Testis (tissue), 2 donors: ENCODE measurements at regions not wholly inside any gene's neighbourhood (a gene's known extent, or its start where the extent isn't known, plus 50 kb on each side); places are given as distances from the start of the nearest gene placed in this dataset.

Experiments
- DNase-seq: peaks from one replicate; pipeline ENCODE4 v3.0.0-alpha.2; 2019
- H3K27ac ChIP-seq, 2 donors: fragments of 200-600 bp; sonication (generic); one replicate each; pipeline ENCODE4 v1.5.1; 2019
- H3K27me3 ChIP-seq: fragments of 200-600 bp; sonication (generic); one replicate; pipeline ENCODE4 v1.5.1; 2019
- H3K36me3 ChIP-seq: fragments of 200-600 bp; sonication (generic); one replicate; pipeline ENCODE4 v1.5.1; 2017; ENCODE audit warnings: low read depth; ENCODE audit errors: missing control alignments
- H3K4me1 ChIP-seq: fragments of 200-600 bp; sonication (generic); one replicate; pipeline ENCODE4 v1.5.1; 2019
- H3K4me3 ChIP-seq, 2 donors: fragments of 200-600 bp; sonication (generic); one replicate each; pipeline ENCODE4 v1.5.1; 2017 to 2019
- H3K9me3 ChIP-seq: fragments of 200-600 bp; sonication (generic); one replicate; pipeline ENCODE4 v1.5.1; 2017
- POLR2A ChIP-seq: fragments of 450-650 bp; IDR thresholded peaks from one replicate; pipeline ENCODE4 v1.6.1; 2017; ENCODE audit warnings: antibody characterized with exemption, mild to moderate bottlenecking, moderate library complexity
- WGBS, 2 donors: methylation state at CpG; one replicate each; pipeline ENCODE4 v1.1.5; 2018; 5-methylcytosine and 5-hydroxymethylcytosine counted together
- intact Hi-C: fragments of 100-400 bp; cut with DNase I; formaldehyde crosslinking; loops from one replicate; pipeline ENCODE4 v1.15.1; 2023; ENCODE audit warnings: low total_unique reads
- TF ChIP-seq, protein P1 (sequence below), 3 experiments: fragments of 450-650 bp in 2 of 3; fragments of 200-600 bp in 1 of 3; sonication (generic) in 1 of 3; IDR thresholded peaks; one replicate each; pipeline ENCODE4 v1.5.1; 2016 to 2019; ENCODE audit warnings: antibody characterized with exemption in 3 of 3, mild to moderate bottlenecking in 2 of 3, moderate library complexity in 1 of 3

- intact Hi-C loops: no loop called here
- H3K27ac ChIP-seq: no peak overlapping the region
- H3K36me3 ChIP-seq: no peaks in the 10 kb centered on the region
- no peak for DNase-seq
- TF ChIP-seq POLR2A: no peak
- TF ChIP-seq, protein P1, sequence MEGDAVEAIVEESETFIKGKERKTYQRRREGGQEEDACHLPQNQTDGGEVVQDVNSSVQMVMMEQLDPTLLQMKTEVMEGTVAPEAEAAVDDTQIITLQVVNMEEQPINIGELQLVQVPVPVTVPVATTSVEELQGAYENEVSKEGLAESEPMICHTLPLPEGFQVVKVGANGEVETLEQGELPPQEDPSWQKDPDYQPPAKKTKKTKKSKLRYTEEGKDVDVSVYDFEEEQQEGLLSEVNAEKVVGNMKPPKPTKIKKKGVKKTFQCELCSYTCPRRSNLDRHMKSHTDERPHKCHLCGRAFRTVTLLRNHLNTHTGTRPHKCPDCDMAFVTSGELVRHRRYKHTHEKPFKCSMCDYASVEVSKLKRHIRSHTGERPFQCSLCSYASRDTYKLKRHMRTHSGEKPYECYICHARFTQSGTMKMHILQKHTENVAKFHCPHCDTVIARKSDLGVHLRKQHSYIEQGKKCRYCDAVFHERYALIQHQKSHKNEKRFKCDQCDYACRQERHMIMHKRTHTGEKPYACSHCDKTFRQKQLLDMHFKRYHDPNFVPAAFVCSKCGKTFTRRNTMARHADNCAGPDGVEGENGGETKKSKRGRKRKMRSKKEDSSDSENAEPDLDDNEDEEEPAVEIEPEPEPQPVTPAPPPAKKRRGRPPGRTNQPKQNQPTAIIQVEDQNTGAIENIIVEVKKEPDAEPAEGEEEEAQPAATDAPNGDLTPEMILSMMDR (IDR thresholded peaks at IDR 0.05): no peak
- 75 to 80% methylated on average over 6 of the region's 6 CpGs for WGBS, 2 donors
- no peak overlapping the region for H3K4me3 ChIP-seq
- no peaks in the 10 kb centered on the region for H3K9me3 ChIP-seq
- no peaks in the 10 kb centered on the region for H3K4me1 ChIP-seq
- no peaks in the 10 kb centered on the region for H3K27me3 ChIP-seq
Measured at GRCh38 chr20:6238421-6238820, 115.6 kb upstream of the FERMT1 start.

DNA sequence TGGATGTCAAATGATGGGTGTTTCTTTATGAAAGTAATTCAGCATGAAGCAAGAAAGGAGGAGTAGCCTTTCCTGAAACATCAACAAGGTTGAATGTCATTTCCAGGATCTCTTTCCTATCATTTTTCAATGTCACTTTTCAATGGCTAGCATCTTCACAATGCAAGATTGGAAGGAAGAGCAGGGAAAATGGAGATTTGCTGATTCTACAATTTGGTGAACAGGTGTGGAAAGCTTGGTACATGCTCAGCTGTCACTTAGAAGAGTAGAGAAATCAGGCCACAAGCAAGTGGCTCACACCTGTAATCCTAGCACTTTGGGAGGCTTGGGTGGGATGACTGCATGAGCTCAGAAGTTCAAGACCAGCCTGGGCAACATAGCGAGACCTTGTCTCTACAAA lies 112.7 kb upstream of the FERMT1 start:
- no peak for TF ChIP-seq POLR2A
- TF ChIP-seq, protein P1 (IDR thresholded peaks at IDR 0.05): no peak
- H3K9me3 ChIP-seq: no peaks in the 10 kb centered on the region
- no peak overlapping the region for H3K27ac ChIP-seq
- no peaks in the 10 kb centered on the region for H3K4me1 ChIP-seq
- no peaks in the 10 kb centered on the region for H3K27me3 ChIP-seq
- no peaks in the 10 kb centered on the region for H3K36me3 ChIP-seq
- WGBS, 2 donors: 84 to 88% methylated on average over 1 of the region's 1 CpG
- no peak for DNase-seq
- no peak overlapping the region for H3K4me3 ChIP-seq
- intact Hi-C loops: no loop called here

GRCh38 chr20:6232436-6232835 lies 109.6 kb upstream of the FERMT1 start:
- H3K27me3 ChIP-seq: no peaks in the 10 kb centered on the region
- H3K4me1 ChIP-seq: no peaks in the 10 kb centered on the region
- WGBS, 2 donors: 83 to 90% methylated on average over 3 of the region's 3 CpGs
- no peak overlapping the region for H3K27ac ChIP-seq
- no peak overlapping the region for H3K4me3 ChIP-seq
- intact Hi-C loops: no loop called here
- no peak for DNase-seq
- H3K9me3 ChIP-seq: no peaks in the 10 kb centered on the region
- no peaks in the 10 kb centered on the region for H3K36me3 ChIP-seq
- TF ChIP-seq POLR2A: no peak
- TF ChIP-seq, protein P1 (IDR thresholded peaks at IDR 0.05): no peak

DNA sequence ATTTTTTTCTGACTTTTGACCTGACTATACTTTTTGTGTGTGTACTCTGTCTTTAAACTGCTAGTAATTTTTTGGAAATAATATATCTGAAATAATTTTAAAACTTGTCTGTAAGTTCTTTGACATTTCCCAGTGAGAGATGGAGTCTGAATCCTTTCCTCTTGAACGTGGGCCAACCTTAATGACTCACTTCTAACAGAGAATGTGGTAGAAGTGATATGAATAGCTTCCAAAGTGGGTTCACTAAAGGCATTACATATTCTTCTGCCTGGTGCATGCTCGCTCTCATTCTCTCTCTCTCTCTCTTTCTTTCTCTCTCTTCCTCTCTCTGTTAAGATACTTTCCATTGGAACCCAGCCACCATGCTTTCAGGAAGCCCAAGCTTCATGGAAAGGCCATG lies 108.7 kb upstream of the FERMT1 start:
- TF ChIP-seq POLR2A: no peak
- TF ChIP-seq, protein P1 (IDR thresholded peaks at IDR 0.05): no peak
- H3K4me3 ChIP-seq: no peak overlapping the region
- 45 to 56% methylated on average over 2 of the region's 2 CpGs for WGBS, 2 donors
- no peaks in the 10 kb centered on the region for H3K9me3 ChIP-seq
- H3K27ac ChIP-seq: no peak overlapping the region
- no peaks in the 10 kb centered on the region for H3K36me3 ChIP-seq
- intact Hi-C loops: no loop called here
- no peaks in the 10 kb centered on the region for H3K27me3 ChIP-seq
- no peak for DNase-seq
- H3K4me1 ChIP-seq: no peaks in the 10 kb centered on the region

DNA sequence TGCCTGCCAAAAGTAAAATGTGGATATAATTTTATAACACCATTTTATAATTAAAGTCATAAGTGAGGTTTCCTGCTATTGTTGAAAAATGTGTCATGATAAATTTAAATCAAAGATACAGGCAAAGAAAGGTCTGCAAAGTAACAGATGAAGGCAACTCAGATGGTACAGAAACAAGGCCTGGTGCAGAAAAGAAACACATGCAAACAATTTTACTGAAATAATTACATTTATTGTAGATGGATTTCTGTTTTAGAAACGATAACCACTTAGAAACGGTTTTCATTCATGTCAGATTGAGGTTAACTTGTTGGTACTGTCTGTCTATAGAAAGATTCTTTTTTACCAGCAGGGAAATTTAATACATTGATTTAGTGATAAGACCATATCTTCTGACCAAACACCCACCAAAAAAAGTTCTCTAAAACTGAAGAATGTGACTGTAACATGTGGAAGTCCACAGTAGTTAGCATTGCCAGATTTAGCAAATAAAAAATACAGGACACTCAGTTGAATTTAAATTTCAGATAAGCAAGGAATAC lies 105.5 kb upstream of the FERMT1 start:
- Histone ChIP-seq H3K9me3 (no peaks in the 10 kb centered on the region), H3K27ac (no peak overlapping the region), H3K27me3 (no peaks in the 10 kb centered on the region), H3K4me3 (no peak overlapping the region), H3K4me1 (no peaks in the 10 kb centered on the region), H3K36me3 (no peaks in the 10 kb centered on the region)
- 85 to 87% methylated on average over 2 of the region's 2 CpGs for WGBS, 2 donors
- no peak for DNase-seq
- no peak for TF ChIP-seq POLR2A
- TF ChIP-seq, protein P1 (IDR thresholded peaks at IDR 0.05): no peak
- intact Hi-C loops: no loop called here
